AG10803 (cell line): ENCODE measurements at regions not wholly inside any gene's neighbourhood (a gene's known extent, or its start where the extent isn't known, plus 50 kb on each side); places are given as distances from the start of the nearest gene placed in this dataset.
"Not testable (repeated sequence)": the region's sequence is repeated elsewhere in the genome, so short reads cannot be mapped to it uniquely, and the experiment has no call there.

Experiments used
- DNase-seq: peaks from one replicate; pipeline ENCODE4 v3.0.0; 2010; ENCODE audit warnings: low read depth
- H3K4me3 ChIP-seq: 2 replicates; pipeline ENCODE4 v1.5.1; 2011; ENCODE audit warnings: mild to moderate bottlenecking, low read length, control low read depth
- TF ChIP-seq, protein P1 (sequence below): conservative IDR thresholded peaks from 2 replicates; pipeline ENCODE4 v1.5.1; 2011; ENCODE audit warnings: mild to moderate bottlenecking, low read length, control low read depth, inconsistent platforms

DNA sequence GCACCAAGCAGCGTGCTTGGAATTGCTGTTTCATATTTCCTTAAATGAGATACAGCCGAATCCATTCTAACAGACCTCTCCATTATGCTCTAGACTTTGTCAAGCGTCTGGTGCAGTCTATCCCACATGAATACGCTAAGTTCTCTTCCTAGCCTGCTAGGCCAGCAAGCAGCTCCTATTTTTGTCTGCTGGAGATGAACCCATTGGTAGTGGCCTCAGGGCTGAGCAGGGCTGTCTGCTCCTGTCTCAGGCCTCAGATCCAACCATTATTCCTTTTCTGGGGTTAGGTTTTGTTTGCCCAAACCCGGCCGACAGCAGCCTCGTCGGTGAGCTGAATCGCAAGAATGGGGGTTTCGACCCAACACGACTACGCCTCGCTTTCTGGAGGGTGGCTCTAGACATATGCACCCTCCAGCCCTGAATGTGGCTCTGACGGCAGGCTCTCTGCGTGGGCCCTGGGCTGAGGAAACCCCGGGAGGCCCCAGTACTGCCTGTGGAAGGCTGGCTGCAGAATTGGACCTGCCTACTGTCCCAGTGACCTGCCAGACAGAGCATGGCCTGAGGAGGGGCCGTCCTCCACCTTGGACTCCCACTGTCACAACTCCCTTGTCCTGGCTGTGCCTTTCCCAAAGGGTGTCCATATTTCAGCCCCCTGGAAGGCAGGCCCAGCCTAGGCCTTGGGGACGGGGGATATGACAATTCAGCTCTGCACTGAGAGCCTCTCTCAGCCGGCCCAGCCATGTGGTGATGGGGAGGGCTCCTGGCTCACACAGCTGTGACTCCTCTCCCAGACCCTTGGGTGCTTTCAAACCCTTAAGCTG lies 267.9 kb upstream of the TCERG1L start:
- H3K4me3 ChIP-seq, result no peak overlapping the region
- DNase-seq, result no peak
- TF ChIP-seq, protein P1, sequence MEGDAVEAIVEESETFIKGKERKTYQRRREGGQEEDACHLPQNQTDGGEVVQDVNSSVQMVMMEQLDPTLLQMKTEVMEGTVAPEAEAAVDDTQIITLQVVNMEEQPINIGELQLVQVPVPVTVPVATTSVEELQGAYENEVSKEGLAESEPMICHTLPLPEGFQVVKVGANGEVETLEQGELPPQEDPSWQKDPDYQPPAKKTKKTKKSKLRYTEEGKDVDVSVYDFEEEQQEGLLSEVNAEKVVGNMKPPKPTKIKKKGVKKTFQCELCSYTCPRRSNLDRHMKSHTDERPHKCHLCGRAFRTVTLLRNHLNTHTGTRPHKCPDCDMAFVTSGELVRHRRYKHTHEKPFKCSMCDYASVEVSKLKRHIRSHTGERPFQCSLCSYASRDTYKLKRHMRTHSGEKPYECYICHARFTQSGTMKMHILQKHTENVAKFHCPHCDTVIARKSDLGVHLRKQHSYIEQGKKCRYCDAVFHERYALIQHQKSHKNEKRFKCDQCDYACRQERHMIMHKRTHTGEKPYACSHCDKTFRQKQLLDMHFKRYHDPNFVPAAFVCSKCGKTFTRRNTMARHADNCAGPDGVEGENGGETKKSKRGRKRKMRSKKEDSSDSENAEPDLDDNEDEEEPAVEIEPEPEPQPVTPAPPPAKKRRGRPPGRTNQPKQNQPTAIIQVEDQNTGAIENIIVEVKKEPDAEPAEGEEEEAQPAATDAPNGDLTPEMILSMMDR, result no peak

DNA sequence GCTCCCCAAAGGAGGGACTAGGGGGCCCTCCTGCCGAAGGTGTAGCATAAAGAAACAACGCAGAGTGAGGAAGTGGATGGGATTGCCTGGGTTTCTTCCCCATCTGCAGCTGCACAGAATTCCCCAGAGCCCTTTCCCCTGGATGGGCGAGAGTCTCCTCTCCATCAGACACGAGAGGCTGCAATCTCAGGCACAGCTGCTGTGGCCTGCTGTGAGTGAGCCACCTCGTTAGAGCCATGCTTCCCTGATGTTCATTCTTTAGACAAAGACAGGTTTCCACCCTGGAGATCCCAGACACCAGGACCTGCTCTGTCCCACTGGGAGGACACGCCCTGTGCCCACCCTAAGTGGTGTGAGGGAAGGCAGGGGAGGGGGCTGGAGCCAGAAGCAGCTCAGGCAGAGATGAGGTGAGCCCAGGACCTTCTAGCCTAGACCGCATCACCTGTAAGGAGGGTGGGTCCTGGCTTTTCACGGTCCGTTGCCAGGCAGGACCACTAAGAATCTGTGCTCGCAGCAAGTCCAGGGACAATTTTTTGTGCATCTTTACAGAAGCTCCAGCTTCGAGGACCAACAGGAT lies 268.6 kb upstream of the TCERG1L start:
- DNase-seq, result no peak
- H3K4me3 ChIP-seq, result no peak overlapping the region
- TF ChIP-seq, protein P1, result no peak

DNA sequence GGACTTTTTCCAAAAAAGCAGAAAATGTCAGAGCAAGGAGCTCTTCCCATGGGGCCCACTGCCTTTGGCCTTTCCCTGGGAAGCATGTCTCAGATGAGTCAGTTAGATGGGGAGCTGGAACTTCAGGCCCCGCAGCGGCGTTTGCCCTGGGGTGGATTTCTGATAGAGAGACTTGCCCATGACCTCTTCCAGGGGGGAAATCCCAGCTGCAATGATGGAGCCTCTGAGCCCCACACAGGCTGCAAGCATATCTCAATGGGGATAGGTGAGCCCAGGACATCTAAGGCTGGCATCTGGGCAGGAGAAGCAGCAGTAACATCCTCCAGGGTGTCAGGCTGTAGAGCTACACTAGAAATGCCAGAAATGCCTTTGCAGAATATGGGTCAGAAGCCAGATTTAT lies 269.2 kb upstream of the TCERG1L start:
- no peak overlapping the region for H3K4me3 ChIP-seq
- TF ChIP-seq, protein P1, result no peak
- no peak for DNase-seq

DNA sequence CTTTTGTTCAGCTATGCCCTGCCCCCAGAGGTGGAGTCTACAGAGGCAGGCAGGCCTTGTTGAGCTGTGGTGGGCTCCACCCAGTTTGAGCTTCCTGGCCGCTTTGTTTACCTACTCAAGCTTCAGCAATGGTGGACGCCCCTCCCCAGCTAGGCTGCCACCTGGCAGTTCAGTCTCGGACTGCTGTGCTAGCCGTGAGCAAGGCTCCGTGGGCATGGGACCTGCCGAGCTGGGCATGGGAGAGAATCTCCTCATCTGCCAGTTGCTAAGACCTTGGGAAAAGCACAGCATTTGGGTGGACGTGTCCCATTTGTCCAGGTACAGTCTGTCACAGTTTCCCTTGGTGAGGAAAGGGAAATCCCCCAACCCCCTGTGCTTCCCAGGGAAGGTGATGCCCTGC lies 270.0 kb upstream of the TCERG1L start:
- not testable (repeated sequence) for DNase-seq, H3K4me3 ChIP-seq

DNA sequence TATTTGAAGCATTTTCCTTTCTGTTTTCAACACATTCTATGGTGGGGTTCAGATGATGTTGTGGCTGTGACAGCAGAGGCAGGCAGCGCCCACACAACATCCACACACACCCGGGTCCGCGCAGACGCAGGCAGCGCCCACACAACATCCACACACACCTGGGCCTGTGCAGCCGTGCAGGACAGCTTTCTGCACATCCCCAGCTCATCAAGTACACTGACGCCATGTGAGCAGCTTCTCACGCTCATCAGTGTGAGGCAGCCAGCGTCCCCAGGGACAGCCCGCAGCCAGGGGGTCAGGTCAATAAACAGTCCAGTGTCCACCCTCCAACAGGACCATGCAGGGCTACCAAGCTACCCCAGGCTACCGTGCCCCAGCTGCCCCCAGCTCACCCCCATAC lies 272.8 kb upstream of the TCERG1L start:
- H3K4me3 ChIP-seq, result no peak overlapping the region
- TF ChIP-seq, protein P1, result no peak
- DNase-seq, result no peak

DNA sequence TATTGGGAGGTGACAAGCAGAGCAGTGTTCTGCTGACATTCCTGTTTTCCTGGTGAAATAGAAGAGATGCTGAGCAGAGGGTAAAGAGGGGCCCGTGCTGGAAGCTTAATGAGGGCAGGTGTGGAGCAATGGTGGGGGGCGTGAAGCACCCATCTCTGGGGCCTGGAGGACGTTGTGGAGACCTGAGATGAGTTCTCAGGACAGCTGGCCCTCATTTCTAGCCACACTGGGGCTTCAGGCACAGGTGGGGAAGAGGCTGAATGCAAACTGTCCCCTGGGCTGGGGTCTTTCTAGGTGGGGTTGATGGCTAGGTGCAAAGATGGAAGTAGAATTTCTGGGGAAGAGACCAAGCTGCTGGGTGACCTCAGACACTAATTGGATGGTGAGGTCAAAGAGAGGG lies 274.2 kb upstream of the TCERG1L start:
- H3K4me3 ChIP-seq, result no peak overlapping the region
- TF ChIP-seq, protein P1, result no peak
- DNase-seq, result no peak

DNA sequence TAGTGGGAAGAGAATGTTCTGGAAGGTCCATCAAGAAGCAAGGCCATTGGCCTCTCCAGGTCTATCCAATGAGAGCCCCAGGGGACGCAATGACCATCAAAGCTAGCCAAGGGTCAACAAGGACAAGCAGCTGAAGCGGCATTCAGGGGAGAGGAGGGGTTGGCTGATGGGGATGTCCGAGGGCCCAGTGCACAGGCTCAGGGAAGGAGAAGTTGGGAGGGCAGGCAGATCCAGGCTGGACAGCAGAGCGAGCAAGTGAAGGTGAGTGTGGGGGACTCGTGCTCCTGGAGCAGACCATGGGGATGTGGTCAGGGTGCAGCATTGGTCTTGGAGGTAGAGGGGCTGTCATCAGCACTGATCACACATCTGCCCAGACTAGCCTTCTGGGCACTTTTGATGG lies 275.4 kb upstream of the TCERG1L start:
- no peak for DNase-seq
- TF ChIP-seq, protein P1, result no peak
- H3K4me3 ChIP-seq, result no peak overlapping the region
